ENCODE measurements at regions not wholly inside any gene's neighbourhood (a gene's known extent, or its start where the extent isn't known, plus 50 kb on each side); places are given as distances from the start of the nearest gene placed in this dataset.
"Not testable (repeated sequence)": the region's sequence is repeated elsewhere in the genome, so short reads cannot be mapped to it uniquely, and the experiment has no call there.

- no peak for DNase-seq (ENCODE audit: low read depth, low spot score)
- no peak overlapping the region for H3K4me3 ChIP-seq (ENCODE audit: low read length)
Measured at GRCh38 chr13:71309905-71310304, 557.1 kb downstream of the DACH1 start.

GRCh38 chr13:71306821-71307220, 560.2 kb downstream of the DACH1 start:
- no peak for DNase-seq (ENCODE audit: low read depth, low spot score)

GRCh38 chr13:71304861-71305260, 562.1 kb downstream of the DACH1 start:
- no peak for DNase-seq (ENCODE audit: low read depth, low spot score)
- H3K4me3 ChIP-seq (ENCODE audit: low read length) = no peak overlapping the region

More at GRCh38 chr13:71306821-71307220, 560.2 kb downstream of the DACH1 start:
- no peak overlapping the region for H3K4me3 ChIP-seq (ENCODE audit: low read length)

GRCh38 chr13:71303144-71303543, 563.9 kb downstream of the DACH1 start:
- no peak overlapping the region for H3K4me3 ChIP-seq (ENCODE audit: low read length)
- DNase-seq (ENCODE audit: low read depth, low spot score) = no peak

GRCh38 chr13:71300602-71301001, 566.4 kb downstream of the DACH1 start:
- H3K4me3 ChIP-seq (ENCODE audit: low read length) = no peak overlapping the region
- no peak for DNase-seq (ENCODE audit: low read depth, low spot score)

GRCh38 chr13:71291842-71292146, 575.2 kb downstream of the DACH1 start:
- no peak overlapping the region for H3K4me3 ChIP-seq (ENCODE audit: low read length)
- no peak for DNase-seq (ENCODE audit: low read depth, low spot score)

GRCh38 chr13:71290963-71291841, 575.8 kb downstream of the DACH1 start:
- no peak overlapping the region for H3K4me3 ChIP-seq (ENCODE audit: low read length)
- peak; percentile 5 for DNase-seq (ENCODE audit: low read depth, low spot score)

GRCh38 chr13:71289980-71290379, 577.0 kb downstream of the DACH1 start:
- DNase-seq (ENCODE audit: low read depth, low spot score); H3K4me3 ChIP-seq (ENCODE audit: low read length): not testable (repeated sequence)

- H3K4me3 ChIP-seq (ENCODE audit: low read length) = no peak overlapping the region
- DNase-seq (ENCODE audit: low read depth, low spot score) = no peak
Measured at GRCh38 chr13:71285700-71286099, 581.3 kb downstream of the DACH1 start.

GRCh38 chr13:71278512-71278911, 588.5 kb downstream of the DACH1 start:
- no peak overlapping the region for H3K4me3 ChIP-seq (ENCODE audit: low read length)
- DNase-seq (ENCODE audit: low read depth, low spot score) = no peak

- no peak overlapping the region for H3K4me3 ChIP-seq (ENCODE audit: low read length)
- no peak for DNase-seq (ENCODE audit: low read depth, low spot score)
Measured at GRCh38 chr13:71274923-71275608, 591.9 kb downstream of the DACH1 start.

GRCh38 chr13:71261256-71261655, 605.7 kb downstream of the DACH1 start:
- H3K4me3 ChIP-seq (ENCODE audit: low read length) = no peak overlapping the region
- DNase-seq (ENCODE audit: low read depth, low spot score) = no peak

GRCh38 chr13:71260246-71260645, 606.8 kb downstream of the DACH1 start:
- no peak overlapping the region for H3K4me3 ChIP-seq (ENCODE audit: low read length)

GRCh38 chr13:71255633-71256032, 611.4 kb downstream of the DACH1 start:
- no peak for DNase-seq (ENCODE audit: low read depth, low spot score)
- H3K4me3 ChIP-seq (ENCODE audit: low read length) = no peak overlapping the region

More at GRCh38 chr13:71260246-71260645, 606.8 kb downstream of the DACH1 start:
- DNase-seq (ENCODE audit: low read depth, low spot score) = no peak

- no peak for DNase-seq (ENCODE audit: low read depth, low spot score)
Measured at GRCh38 chr13:71254384-71254783, 612.6 kb downstream of the DACH1 start.

GRCh38 chr13:71252184-71252704, 614.8 kb downstream of the DACH1 start:
- DNase-seq (ENCODE audit: low read depth, low spot score) = no peak
- no peak overlapping the region for H3K4me3 ChIP-seq (ENCODE audit: low read length)

More at GRCh38 chr13:71254384-71254783, 612.6 kb downstream of the DACH1 start:
- no peak overlapping the region for H3K4me3 ChIP-seq (ENCODE audit: low read length)

GRCh38 chr13:71251292-71251951, 615.6 kb downstream of the DACH1 start:
- no peak for DNase-seq (ENCODE audit: low read depth, low spot score)
- H3K4me3 ChIP-seq (ENCODE audit: low read length) = no peak overlapping the region

- H3K4me3 ChIP-seq (ENCODE audit: low read length) = no peak overlapping the region
- DNase-seq (ENCODE audit: low read depth, low spot score) = no peak
Measured at GRCh38 chr13:71249011-71249410, 618.0 kb downstream of the DACH1 start.

- no peak overlapping the region for H3K4me3 ChIP-seq (ENCODE audit: low read length)
- DNase-seq (ENCODE audit: low read depth, low spot score) = no peak
Measured at GRCh38 chr13:71244161-71244560, 622.8 kb downstream of the DACH1 start.

GRCh38 chr13:71242201-71242600, 624.8 kb downstream of the DACH1 start:
- H3K4me3 ChIP-seq (ENCODE audit: low read length) = no peak overlapping the region
- DNase-seq (ENCODE audit: low read depth, low spot score) = no peak

Data from Jurkat, Clone E6-1 (cell line).